ENCODE measurements at regions not wholly inside any gene's neighbourhood (a gene's known extent, or its start where the extent isn't known, plus 50 kb on each side); places are given as distances from the start of the nearest gene placed in this dataset.

DNA sequence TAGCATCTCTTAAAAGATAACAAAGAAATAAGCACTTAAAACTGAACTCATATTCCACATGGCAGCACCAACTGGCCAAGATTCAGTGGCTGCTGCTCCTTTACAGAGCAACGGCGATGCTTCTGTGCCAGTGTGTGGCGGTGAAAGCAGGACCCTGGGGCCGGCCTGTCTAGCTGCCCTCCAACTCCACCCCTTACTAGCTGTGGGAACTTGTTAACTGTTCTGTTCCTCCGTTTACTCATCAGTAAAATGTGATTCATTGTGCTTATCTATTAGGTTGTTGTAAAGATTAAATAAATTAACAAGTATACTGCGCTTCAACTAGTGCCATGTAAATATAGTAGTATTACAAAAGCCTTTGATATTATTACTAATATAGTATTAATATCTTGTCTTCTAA is 133.2 kb downstream of the GDAP2 start (continued):
- TF ChIP-seq REST (IDR thresholded peaks at IDR 0.05; ENCODE audit: borderline replicate concordance) (no peak), REST (CRISPR knock-in tag; IDR thresholded peaks at IDR 0.05; ENCODE audit: low read depth) (no peak), IRF2 (CRISPR knock-in tag; IDR thresholded peaks at IDR 0.05) (no peak), PRPF4 (IDR thresholded peaks at IDR 0.05; ENCODE audit: insufficient read depth, low read depth, low read length, poor library complexity, severe bottlenecking) (no peak)
